ENCODE measurements at regions not wholly inside any gene's neighbourhood (a gene's known extent, or its start where the extent isn't known, plus 50 kb on each side); places are given as distances from the start of the nearest gene placed in this dataset.
A peak's percentile ranks its signal among the peaks of the same experiment; 100 is the strongest.
"Not testable (repeated sequence)": the region's sequence is repeated elsewhere in the genome, so short reads cannot be mapped to it uniquely, and the experiment has no call there.

- no peak for DNase-seq (ENCODE audit: low spot score)
- in situ Hi-C loops (cut with HindIII; ENCODE audit: low sequenced_read_pairs): no loop called here
Measured at GRCh38 chr11:34001557-34002064, 49.9 kb upstream of the CAPRIN1 start.

- in situ Hi-C loops (cut with HindIII; ENCODE audit: low sequenced_read_pairs): no loop called here
- DNase-seq (ENCODE audit: low spot score): no peak
Measured at GRCh38 chr11:33999393-33999792, 52.1 kb upstream of the CAPRIN1 start.

- peak; percentile 5 for DNase-seq (ENCODE audit: low spot score)
- in situ Hi-C loops (cut with HindIII; ENCODE audit: low sequenced_read_pairs): no loop called here
Measured at GRCh38 chr11:33997584-33998251, 53.8 kb upstream of the CAPRIN1 start.

- DNase-seq (ENCODE audit: low spot score): peak; percentile 82
- in situ Hi-C loops (cut with HindIII; ENCODE audit: low sequenced_read_pairs): no loop called here
Measured at GRCh38 chr11:33996498-33997454, 54.8 kb upstream of the CAPRIN1 start.

- in situ Hi-C loops (cut with HindIII; ENCODE audit: low sequenced_read_pairs): no loop called here
- DNase-seq (ENCODE audit: low spot score): no peak
Measured at GRCh38 chr11:33994937-33995336, 56.6 kb upstream of the CAPRIN1 start.

GRCh38 chr11:33991136-33991535 lies 60.4 kb upstream of the CAPRIN1 start:
- in situ Hi-C loops (cut with HindIII; ENCODE audit: low sequenced_read_pairs): not testable (repeated sequence)

GRCh38 chr11:33990131-33990530 lies 61.4 kb upstream of the CAPRIN1 start:
- DNase-seq (ENCODE audit: low spot score); in situ Hi-C loops (cut with HindIII; ENCODE audit: low sequenced_read_pairs): not testable (repeated sequence)

More at GRCh38 chr11:33991136-33991535, 60.4 kb upstream of the CAPRIN1 start:
- not testable (repeated sequence) for DNase-seq (ENCODE audit: low spot score)

- in situ Hi-C loops (cut with HindIII; ENCODE audit: low sequenced_read_pairs): no loop called here
- DNase-seq (ENCODE audit: low spot score): no peak
Measured at GRCh38 chr11:33989461-33989860, 62.1 kb upstream of the CAPRIN1 start.

GRCh38 chr11:33988586-33989370 lies 62.8 kb upstream of the CAPRIN1 start:
- in situ Hi-C loops (cut with HindIII; ENCODE audit: low sequenced_read_pairs): no loop called here
- no peak for DNase-seq (ENCODE audit: low spot score)

- in situ Hi-C loops (cut with HindIII; ENCODE audit: low sequenced_read_pairs): no loop called here
- peak; percentile 56 for DNase-seq (ENCODE audit: low spot score)
Measured at GRCh38 chr11:33987975-33988580, 63.5 kb upstream of the CAPRIN1 start.

- no peak for DNase-seq (ENCODE audit: low spot score)
- in situ Hi-C loops (cut with HindIII; ENCODE audit: low sequenced_read_pairs): no loop called here
Measured at GRCh38 chr11:33987545-33987944, 64.0 kb upstream of the CAPRIN1 start.

- in situ Hi-C loops (cut with HindIII; ENCODE audit: low sequenced_read_pairs); DNase-seq (ENCODE audit: low spot score): not testable (repeated sequence)
Measured at GRCh38 chr11:33986597-33987501, 64.7 kb upstream of the CAPRIN1 start.

GRCh38 chr11:33984682-33985389 lies 66.7 kb upstream of the CAPRIN1 start:
- in situ Hi-C loops (cut with HindIII; ENCODE audit: low sequenced_read_pairs): no loop called here
- no peak for DNase-seq (ENCODE audit: low spot score)

- DNase-seq (ENCODE audit: low spot score): no peak
- in situ Hi-C loops (cut with HindIII; ENCODE audit: low sequenced_read_pairs): no loop called here
Measured at GRCh38 chr11:33982661-33983060, 68.9 kb upstream of the CAPRIN1 start.

- in situ Hi-C loops (cut with HindIII; ENCODE audit: low sequenced_read_pairs): no loop called here
- DNase-seq (ENCODE audit: low spot score): no peak
Measured at GRCh38 chr11:33980897-33981296, 70.6 kb upstream of the CAPRIN1 start.

GRCh38 chr11:33978376-33978775 lies 73.2 kb upstream of the CAPRIN1 start:
- no peak for DNase-seq (ENCODE audit: low spot score)
- in situ Hi-C loops (cut with HindIII; ENCODE audit: low sequenced_read_pairs): no loop called here

- no peak for DNase-seq (ENCODE audit: low spot score)
- in situ Hi-C loops (cut with HindIII; ENCODE audit: low sequenced_read_pairs): no loop called here
Measured at GRCh38 chr11:33977676-33978075, 73.9 kb upstream of the CAPRIN1 start.

All from G401 (cell line).